ENCODE measurements at regions not wholly inside any gene's neighbourhood (a gene's known extent, or its start where the extent isn't known, plus 50 kb on each side); places are given as distances from the start of the nearest gene placed in this dataset.
"Not testable (repeated sequence)": the region's sequence is repeated elsewhere in the genome, so short reads cannot be mapped to it uniquely, and the experiment has no call there.

DNA sequence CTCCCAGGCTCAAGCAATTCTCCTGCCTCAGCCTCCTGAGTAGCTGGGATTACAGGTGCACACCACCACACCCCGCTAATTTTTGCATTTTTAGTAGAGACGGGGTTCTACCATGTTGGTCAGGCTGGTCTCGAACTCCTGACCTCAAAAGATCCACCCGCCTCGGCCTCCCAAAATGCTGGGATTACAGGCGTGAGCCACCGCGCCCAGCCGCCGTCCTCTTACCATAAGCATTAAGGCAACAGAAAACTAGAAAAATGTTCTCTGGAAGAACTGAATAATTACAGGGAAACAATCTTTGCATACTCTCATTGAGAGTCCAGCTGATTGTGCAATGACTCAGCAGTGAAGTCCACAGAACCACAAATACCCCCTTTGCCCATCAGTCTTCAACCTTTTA, 372.3 kb downstream of the CNTN6 start:
- TF ChIP-seq, protein P1, sequence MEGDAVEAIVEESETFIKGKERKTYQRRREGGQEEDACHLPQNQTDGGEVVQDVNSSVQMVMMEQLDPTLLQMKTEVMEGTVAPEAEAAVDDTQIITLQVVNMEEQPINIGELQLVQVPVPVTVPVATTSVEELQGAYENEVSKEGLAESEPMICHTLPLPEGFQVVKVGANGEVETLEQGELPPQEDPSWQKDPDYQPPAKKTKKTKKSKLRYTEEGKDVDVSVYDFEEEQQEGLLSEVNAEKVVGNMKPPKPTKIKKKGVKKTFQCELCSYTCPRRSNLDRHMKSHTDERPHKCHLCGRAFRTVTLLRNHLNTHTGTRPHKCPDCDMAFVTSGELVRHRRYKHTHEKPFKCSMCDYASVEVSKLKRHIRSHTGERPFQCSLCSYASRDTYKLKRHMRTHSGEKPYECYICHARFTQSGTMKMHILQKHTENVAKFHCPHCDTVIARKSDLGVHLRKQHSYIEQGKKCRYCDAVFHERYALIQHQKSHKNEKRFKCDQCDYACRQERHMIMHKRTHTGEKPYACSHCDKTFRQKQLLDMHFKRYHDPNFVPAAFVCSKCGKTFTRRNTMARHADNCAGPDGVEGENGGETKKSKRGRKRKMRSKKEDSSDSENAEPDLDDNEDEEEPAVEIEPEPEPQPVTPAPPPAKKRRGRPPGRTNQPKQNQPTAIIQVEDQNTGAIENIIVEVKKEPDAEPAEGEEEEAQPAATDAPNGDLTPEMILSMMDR (IDR thresholded peaks at IDR 0.05; ENCODE audit: low read depth, low read length): not testable (repeated sequence)
- TF ChIP-seq, protein P2, sequence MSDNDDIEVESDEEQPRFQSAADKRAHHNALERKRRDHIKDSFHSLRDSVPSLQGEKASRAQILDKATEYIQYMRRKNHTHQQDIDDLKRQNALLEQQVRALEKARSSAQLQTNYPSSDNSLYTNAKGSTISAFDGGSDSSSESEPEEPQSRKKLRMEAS (IDR thresholded peaks at IDR 0.05; ENCODE audit: low read depth, low read length): not testable (repeated sequence)
- TF ChIP-seq POLR2A (IDR thresholded peaks at IDR 0.05; ENCODE audit: extremely low read depth, insufficient read length); MYC (IDR thresholded peaks at IDR 0.05; ENCODE audit: low read depth, low read length): not testable (repeated sequence)
